GM12865 (cell line): ENCODE measurements at regions not wholly inside any gene's neighbourhood (a gene's known extent, or its start where the extent isn't known, plus 50 kb on each side); places are given as distances from the start of the nearest gene placed in this dataset.

Experiments used
- DNase-seq: peaks from one replicate; pipeline ENCODE4 v3.0.0; 2010; ENCODE audit warnings: low read depth
- H3K4me3 ChIP-seq: 2 replicates; pipeline ENCODE4 v1.5.1; 2011; ENCODE audit warnings: mild to moderate bottlenecking, low read depth, low read length, control low read depth
- TF ChIP-seq, protein P1 (sequence below): IDR thresholded peaks from 2 replicates; pipeline ENCODE4 v1.5.1; 2011; ENCODE audit warnings: low read length, control low read depth, low read depth, inconsistent platforms; ENCODE audit not compliant: insufficient read depth; ENCODE audit errors: missing control alignments

DNA sequence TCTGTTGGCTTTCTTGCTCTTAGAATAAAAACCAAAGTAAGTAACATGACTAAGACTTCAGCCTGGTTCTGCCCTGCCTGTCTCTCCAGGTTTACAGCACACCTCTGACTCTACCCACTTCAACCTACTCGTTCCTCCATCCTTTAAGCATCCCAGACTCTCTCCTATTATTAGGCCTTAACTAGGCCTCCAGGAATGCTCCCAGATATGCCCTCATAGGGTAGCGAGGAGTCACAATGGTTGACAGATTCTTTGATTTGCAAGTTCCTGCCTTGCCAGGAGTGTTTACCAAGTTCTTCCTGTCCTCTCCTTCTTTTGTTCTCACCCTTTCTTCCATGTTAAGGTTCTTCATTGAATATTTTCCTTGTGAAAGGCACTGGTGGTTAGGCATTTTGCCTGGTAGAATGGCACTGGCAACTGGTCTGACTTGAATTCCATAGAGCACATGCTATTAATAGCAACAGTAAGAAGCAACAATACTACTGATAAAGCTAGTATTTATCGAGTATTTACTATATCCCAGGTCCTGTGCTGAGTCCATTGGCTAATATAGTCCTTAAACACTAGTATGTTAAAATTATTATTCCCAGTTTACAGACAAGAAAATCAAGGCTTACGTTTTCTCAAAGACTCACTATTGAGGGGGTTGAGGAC is 327.9 kb upstream of the PRKCQ start:
- H3K4me3 ChIP-seq, result no peak overlapping the region
- DNase-seq, result no peak
- TF ChIP-seq, protein P1, sequence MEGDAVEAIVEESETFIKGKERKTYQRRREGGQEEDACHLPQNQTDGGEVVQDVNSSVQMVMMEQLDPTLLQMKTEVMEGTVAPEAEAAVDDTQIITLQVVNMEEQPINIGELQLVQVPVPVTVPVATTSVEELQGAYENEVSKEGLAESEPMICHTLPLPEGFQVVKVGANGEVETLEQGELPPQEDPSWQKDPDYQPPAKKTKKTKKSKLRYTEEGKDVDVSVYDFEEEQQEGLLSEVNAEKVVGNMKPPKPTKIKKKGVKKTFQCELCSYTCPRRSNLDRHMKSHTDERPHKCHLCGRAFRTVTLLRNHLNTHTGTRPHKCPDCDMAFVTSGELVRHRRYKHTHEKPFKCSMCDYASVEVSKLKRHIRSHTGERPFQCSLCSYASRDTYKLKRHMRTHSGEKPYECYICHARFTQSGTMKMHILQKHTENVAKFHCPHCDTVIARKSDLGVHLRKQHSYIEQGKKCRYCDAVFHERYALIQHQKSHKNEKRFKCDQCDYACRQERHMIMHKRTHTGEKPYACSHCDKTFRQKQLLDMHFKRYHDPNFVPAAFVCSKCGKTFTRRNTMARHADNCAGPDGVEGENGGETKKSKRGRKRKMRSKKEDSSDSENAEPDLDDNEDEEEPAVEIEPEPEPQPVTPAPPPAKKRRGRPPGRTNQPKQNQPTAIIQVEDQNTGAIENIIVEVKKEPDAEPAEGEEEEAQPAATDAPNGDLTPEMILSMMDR, result no peak

DNA sequence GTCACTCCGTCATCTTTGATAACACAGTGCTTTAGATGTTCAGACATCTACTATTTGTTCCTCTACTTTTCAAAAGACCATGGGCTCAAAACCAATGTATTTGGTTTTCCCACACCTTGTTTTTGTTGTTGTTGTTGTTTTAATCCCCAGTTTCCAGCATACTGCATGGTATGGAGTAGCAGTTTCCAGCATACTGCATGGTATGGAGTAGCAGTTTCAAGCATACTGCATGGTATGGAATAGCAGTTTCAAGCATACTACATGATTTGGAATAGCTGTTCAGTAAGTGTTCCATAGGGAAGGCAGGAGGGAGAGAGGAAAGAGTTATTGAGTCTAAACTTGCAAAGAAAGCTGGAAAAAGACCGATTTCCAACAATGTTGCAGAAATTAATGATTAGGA is 314.3 kb upstream of the PRKCQ start:
- no peak overlapping the region for H3K4me3 ChIP-seq
- no peak for DNase-seq
- TF ChIP-seq, protein P1, result no peak

DNA sequence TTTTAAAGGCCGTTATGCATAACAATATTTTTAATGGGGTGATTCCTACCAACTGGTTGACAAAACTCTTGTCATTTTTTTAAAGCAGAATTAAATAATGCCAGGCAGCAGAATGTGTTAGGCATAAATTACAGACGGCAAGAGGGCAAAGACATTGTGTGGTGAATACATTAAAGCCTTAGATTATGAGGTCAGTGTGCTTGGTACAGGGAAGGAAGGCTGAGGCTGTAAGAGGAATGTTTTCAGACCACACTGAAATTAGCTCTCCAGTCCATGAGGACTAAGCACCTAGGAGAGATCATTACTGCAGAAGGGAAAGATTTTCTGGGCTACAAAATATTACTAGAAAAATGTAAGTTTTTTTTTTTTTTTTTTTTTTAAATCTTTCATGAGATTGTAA is 312.8 kb upstream of the PRKCQ start:
- TF ChIP-seq, protein P1, result no peak
- no peak overlapping the region for H3K4me3 ChIP-seq
- no peak for DNase-seq

DNA sequence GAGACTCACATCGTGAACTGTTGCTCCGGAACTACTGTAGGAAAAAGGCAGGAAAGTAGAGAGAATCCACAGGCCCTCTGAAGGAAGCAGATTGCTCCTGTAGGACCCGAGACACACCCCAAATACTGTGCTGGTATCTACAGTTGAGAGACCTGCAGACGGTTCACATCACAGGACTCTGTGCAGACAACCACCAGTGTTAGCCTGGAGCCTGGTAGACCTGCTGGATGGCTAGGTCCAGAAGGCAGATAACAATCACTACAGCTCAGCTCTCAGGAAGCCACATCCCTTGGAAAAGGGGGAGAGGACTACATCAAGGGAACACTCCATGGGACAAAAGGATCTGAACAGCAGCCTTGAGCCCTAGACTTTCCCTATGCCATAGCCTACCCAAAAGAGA is 311.8 kb upstream of the PRKCQ start:
- DNase-seq, result no peak
- no peak overlapping the region for H3K4me3 ChIP-seq
- TF ChIP-seq, protein P1, result no peak

DNA sequence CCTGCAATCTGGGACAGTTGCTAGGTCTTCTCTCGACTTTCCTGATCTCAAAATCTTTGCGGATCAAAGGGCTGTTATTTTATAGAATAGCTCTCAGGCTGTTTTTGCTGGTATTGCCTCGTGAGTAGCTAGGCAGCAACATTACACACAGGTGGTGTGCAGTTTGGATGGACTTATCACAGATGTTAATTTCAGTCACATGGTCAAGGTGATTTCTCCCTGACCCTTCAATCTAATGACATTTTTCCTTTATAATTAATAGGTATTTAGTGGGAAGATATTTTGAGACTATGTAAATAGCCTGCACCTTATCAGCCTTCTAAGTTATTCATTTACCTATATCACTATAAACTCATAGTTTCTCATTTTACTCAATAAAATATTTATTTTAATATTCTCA is 309.6 kb upstream of the PRKCQ start:
- H3K4me3 ChIP-seq, result no peak overlapping the region
- TF ChIP-seq, protein P1, result no peak
- no peak for DNase-seq

DNA sequence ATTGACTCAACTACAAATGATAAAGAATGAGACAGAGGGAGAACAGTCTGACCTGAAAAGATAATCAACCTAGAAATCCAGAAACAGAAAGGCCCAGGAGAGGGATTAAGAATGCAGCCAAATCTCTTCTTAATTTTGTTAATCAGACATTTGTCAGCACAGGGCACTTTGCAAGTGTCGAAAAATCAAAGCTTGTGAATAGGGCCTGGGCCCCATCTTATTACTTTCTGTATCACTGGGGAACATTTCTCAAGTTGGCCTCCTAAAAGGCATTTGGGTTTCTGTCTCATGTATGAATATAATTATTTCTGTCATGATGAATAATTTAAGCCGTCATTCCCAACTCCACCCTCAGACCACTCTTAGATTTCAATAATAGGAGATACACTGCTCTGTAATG is 308.4 kb upstream of the PRKCQ start:
- TF ChIP-seq, protein P1, result no peak
- no peak overlapping the region for H3K4me3 ChIP-seq
- DNase-seq, result no peak

DNA sequence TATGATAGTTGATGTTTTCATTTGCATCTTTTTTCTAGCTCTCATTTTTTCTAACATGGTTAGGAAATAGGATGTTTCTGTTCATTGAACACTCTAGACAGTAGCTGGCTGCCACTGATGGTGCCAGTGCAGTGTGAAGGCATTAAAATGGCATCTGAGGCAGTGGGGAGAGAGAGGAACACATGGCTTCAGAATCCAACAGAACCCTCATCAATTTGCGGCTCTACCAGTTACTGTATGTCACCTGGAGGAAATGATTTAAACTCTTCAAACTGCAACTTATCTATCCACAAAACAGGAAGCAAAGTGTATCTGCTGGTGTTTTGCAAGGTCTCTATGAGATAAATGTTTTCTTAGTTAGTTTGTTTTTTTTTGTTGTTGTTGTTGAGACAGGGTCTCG is 305.2 kb upstream of the PRKCQ start:
- H3K4me3 ChIP-seq, result no peak overlapping the region; the same call in 1 of the 2 replicates

More for the DNA sequence above, 305.2 kb upstream of the PRKCQ start:
- DNase-seq, result no peak
- TF ChIP-seq, protein P1, result no peak
